GM12878 (cell line): ENCODE measurements at regions not wholly inside any gene's neighbourhood (a gene's known extent, or its start where the extent isn't known, plus 50 kb on each side); places are given as distances from the start of the nearest gene placed in this dataset.

Source experiments
- ATAC-seq: fragments of 200-7000 bp; cut with Tn5 transposase; 3 replicates; pipeline ENCODE4 v1.9.1; 2020; ENCODE audit warnings: mild to moderate bottlenecking, moderate library complexity
- BruUV-seq: library from RNA; stranded (reverse); fragments of 400-500 nt; replicated peaks from 2 replicates; lab custom pipeline; 2021; lab: Mats Ljungman, UMichigan
- CTCF ChIA-PET: fragments of 300-600 bp; sonication (Branson Sonifier 250); formaldehyde crosslinking; extraction: SDS; loops from one replicate; lab custom pipeline; 2021; ENCODE audit warnings: inconsistent platforms; lab: Yijun Ruan, JAX
- POLR2A ChIA-PET: fragments of 350-600 bp; formaldehyde crosslinking; extraction: SDS; loops from one replicate; lab custom pipeline; 2021; ENCODE audit warnings: inconsistent platforms; lab: Charles Lee
- RAD21 ChIA-PET: fragments of 300-600 bp; sonication (Branson Sonifier 250); formaldehyde crosslinking; loops from one replicate; lab custom pipeline; 2023; ENCODE audit warnings: antibody characterized with exemption; ENCODE audit not compliant: unreplicated experiment; lab: Charles Lee
- SMC1A ChIA-PET: fragments of 300-600 bp; sonication (Branson Sonifier 250); formaldehyde crosslinking; loops from one replicate; lab custom pipeline; 2023; ENCODE audit not compliant: unreplicated experiment, uncharacterized antibody; lab: Charles Lee
- DNase-seq: peaks from one replicate; pipeline ENCODE4 v3.0.0-alpha.2; 2011; ENCODE audit warnings: low read depth, low spot score
- FAIRE-seq: peaks from 3 replicates; lab custom pipeline; 2011; peaks lifted over from hg19 to GRCh38; lab: Jason Lieb, UNC
- H2AFZ ChIP-seq: 2 replicates; pipeline ENCODE4 v1.6.0; 2011; ENCODE audit warnings: low read depth, low read length, control low read depth; ENCODE audit not compliant: control insufficient read depth
- H3K27ac ChIP-seq: 2 replicates; pipeline ENCODE4 v1.5.1; 2011; ENCODE audit warnings: control low read depth; ENCODE audit not compliant: control insufficient read depth, insufficient read depth
- H3K27me3 ChIP-seq, 2 experiments: replicated peaks in 1 of 2; 2 replicates each; pipeline versions ENCODE4 v1.6.0 to v1.6.1; 2011; ENCODE audit warnings: low read length in 1 of 2; ENCODE audit not compliant: control insufficient read depth in 2 of 2, insufficient read depth in 2 of 2
- H3K36me3 ChIP-seq, 2 experiments: 2 replicates each; pipeline ENCODE4 v1.5.1; 2011; ENCODE audit warnings: low read length in 1 of 2; ENCODE audit not compliant: control insufficient read depth in 2 of 2, insufficient read depth in 2 of 2
- H3K4me1 ChIP-seq: 2 replicates; pipeline ENCODE4 v1.6.1; 2011; ENCODE audit warnings: mild to moderate bottlenecking, low read length, moderate library complexity, mixed read lengths; ENCODE audit not compliant: control insufficient read depth, insufficient read depth
- H3K4me2 ChIP-seq: 2 replicates; pipeline ENCODE4 v1.6.0; 2011; ENCODE audit warnings: control low read depth; ENCODE audit not compliant: control insufficient read depth, insufficient read depth
- H3K4me3 ChIP-seq: fragments of 200-600 bp; sonication (generic); 2 replicates; pipeline ENCODE4 v1.5.1; 2016
- H3K79me2 ChIP-seq: 2 replicates; pipeline ENCODE4 v1.6.0; 2011; ENCODE audit warnings: low read length; ENCODE audit not compliant: control insufficient read depth, insufficient read depth
- H3K9ac ChIP-seq: 2 replicates; pipeline ENCODE4 v1.8.0; 2011; ENCODE audit warnings: low read length, control low read depth, mixed read lengths; ENCODE audit not compliant: control insufficient read depth, insufficient read depth
- H3K9me3 ChIP-seq: replicated peaks from 3 replicates; pipeline ENCODE4 v1.5.1; 2011; ENCODE audit warnings: mild to moderate bottlenecking, low read length; ENCODE audit not compliant: control insufficient read depth, insufficient read depth
- H4K20me1 ChIP-seq: 2 replicates; pipeline ENCODE4 v1.6.0; 2011; ENCODE audit not compliant: control insufficient read depth, insufficient read depth
- CUX1 ChIP-seq: IDR thresholded peaks from 2 replicates; pipeline ENCODE4 v1.6.1; 2012; ENCODE audit warnings: improper control_type of control experiment, low read depth, low read length; ENCODE audit not compliant: insufficient replicate concordance
- MEF2A ChIP-seq: IDR thresholded peaks from 2 replicates; pipeline ENCODE4 v1.6.1; 2011; ENCODE audit warnings: low read depth, mild to moderate bottlenecking, low read length, moderate library complexity; ENCODE audit not compliant: insufficient read depth
- SP1 ChIP-seq: IDR thresholded peaks from one replicate; pipeline ENCODE4 v1.6.1; 2011; ENCODE audit warnings: low read depth, low read length
- YBX1 ChIP-seq: fragments of 450-650 bp; IDR thresholded peaks from 2 replicates; pipeline ENCODE4 v1.6.1; 2016; ENCODE audit warnings: antibody characterized with exemption
- WGBS: methylation state at CpG from one replicate; pipeline ENCODE4 v1.1.6; 2016; ENCODE audit warnings: low lambda C conversion rate; ENCODE audit not compliant: insufficient replicate concordance, insufficient coverage; ENCODE audit errors: missing lambda C conversion rate; 5-methylcytosine and 5-hydroxymethylcytosine counted together
- in situ Hi-C: fragments of 300-500 bp; cut with MboI; formaldehyde crosslinking; loops from 9 replicates; pipeline ENCODE4 v1.14.3; 2018; ENCODE audit warnings: mixed read lengths
- intact Hi-C: fragments of 100-400 bp; cut with micrococcal nuclease; formaldehyde crosslinking; loops from one replicate; pipeline ENCODE4 v1.14.2; 2022; ENCODE audit not compliant: unreplicated experiment

- BruUV-seq = no TSS peak
Measured at GRCh38 chr14:82861313-82861712, 1327.7 kb upstream of the SEL1L start.

More at GRCh38 chr14:82861313-82861712, 1327.7 kb upstream of the SEL1L start:
- WGBS = 50% methylated on average over 5 of the region's 5 CpGs
- ChIA-PET CTCF (no interaction called here), SMC1A (no interaction called here), POLR2A (no interaction called here), RAD21 (no interaction called here)
- Histone ChIP-seq H4K20me1 (no peaks in the 10 kb centered on the region), H3K9me3 (no peaks in the 10 kb centered on the region; the same call in 2 of the 3 replicates), H3K36me3 (no peaks in the 10 kb centered on the region), H3K79me2 (no peaks in the 10 kb centered on the region), H3K4me1 (no peaks in the 10 kb centered on the region), H3K27ac (no peak overlapping the region), H3K4me2 (no peak overlapping the region), H3K4me3 (no peak overlapping the region), H3K9ac (no peak overlapping the region), H2AFZ (no peak overlapping the region), H3K27me3 (no peaks in the 10 kb centered on the region)
- intact Hi-C loops (no loop called here), in situ Hi-C loops (no loop called here)
- FAIRE-seq (no peak), DNase-seq (no peak), ATAC-seq (no peak)
- no peak for TF ChIP-seq SP1
- TF ChIP-seq YBX1 = no peak
- no peak for TF ChIP-seq MEF2A
- TF ChIP-seq CUX1 = no peak
